ENCODE measurements at regions not wholly inside any gene's neighbourhood (a gene's known extent, or its start where the extent isn't known, plus 50 kb on each side); places are given as distances from the start of the nearest gene placed in this dataset.

DNA sequence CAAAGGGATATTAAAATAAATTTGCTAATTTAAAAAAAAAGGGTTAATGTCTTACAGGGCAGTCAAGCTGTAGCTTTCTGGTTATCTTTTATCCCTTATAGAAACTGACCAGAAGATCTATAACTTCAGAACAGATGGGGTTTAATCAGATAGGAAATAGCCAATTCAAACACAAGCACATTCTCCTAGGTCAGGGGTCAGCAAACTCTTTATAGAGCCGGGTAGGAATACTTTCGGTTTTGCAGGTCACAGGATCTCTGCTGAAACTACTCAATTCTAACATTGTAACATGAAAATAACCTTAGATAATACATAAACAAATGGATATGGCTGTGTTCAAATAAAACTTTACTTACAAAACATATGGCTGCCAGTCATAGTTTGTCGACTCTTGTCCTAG, 479.8 kb downstream of the ADRA2A start:
- no peak for TF ChIP-seq POLR2A (IDR thresholded peaks at IDR 0.05)
- no peak for TF ChIP-seq POLR2AphosphoS5 (IDR thresholded peaks at IDR 0.05)
- TF ChIP-seq, protein P1, sequence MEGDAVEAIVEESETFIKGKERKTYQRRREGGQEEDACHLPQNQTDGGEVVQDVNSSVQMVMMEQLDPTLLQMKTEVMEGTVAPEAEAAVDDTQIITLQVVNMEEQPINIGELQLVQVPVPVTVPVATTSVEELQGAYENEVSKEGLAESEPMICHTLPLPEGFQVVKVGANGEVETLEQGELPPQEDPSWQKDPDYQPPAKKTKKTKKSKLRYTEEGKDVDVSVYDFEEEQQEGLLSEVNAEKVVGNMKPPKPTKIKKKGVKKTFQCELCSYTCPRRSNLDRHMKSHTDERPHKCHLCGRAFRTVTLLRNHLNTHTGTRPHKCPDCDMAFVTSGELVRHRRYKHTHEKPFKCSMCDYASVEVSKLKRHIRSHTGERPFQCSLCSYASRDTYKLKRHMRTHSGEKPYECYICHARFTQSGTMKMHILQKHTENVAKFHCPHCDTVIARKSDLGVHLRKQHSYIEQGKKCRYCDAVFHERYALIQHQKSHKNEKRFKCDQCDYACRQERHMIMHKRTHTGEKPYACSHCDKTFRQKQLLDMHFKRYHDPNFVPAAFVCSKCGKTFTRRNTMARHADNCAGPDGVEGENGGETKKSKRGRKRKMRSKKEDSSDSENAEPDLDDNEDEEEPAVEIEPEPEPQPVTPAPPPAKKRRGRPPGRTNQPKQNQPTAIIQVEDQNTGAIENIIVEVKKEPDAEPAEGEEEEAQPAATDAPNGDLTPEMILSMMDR (IDR thresholded peaks at IDR 0.05) = no peak

Data from upper lobe of left lung (tissue), 4 donors.